KMS-11 (cell line): ENCODE measurements at regions not wholly inside any gene's neighbourhood (a gene's known extent, or its start where the extent isn't known, plus 50 kb on each side); places are given as distances from the start of the nearest gene placed in this dataset.
"Not testable (repeated sequence)": the region's sequence is repeated elsewhere in the genome, so short reads cannot be mapped to it uniquely, and the experiment has no call there.

Experiments
- H2AFZ ChIP-seq: fragments of 200-600 bp; sonication (generic); 2 replicates; pipeline ENCODE4 v1.6.1; 2016; ENCODE audit warnings: antibody characterized with exemption, mixed run types, low read depth
- H3K27ac ChIP-seq: fragments of 200-600 bp; sonication (generic); 2 replicates; pipeline ENCODE4 v1.6.1; 2016; ENCODE audit warnings: mild to moderate bottlenecking, mixed run types
- H3K27me3 ChIP-seq: fragments of 200-600 bp; sonication (generic); 2 replicates; pipeline ENCODE4 v1.6.1; 2017; ENCODE audit warnings: mild to moderate bottlenecking, low read depth, mixed run types, moderate library complexity; ENCODE audit not compliant: insufficient read depth
- H3K36me3 ChIP-seq: fragments of 200-600 bp; sonication (generic); 2 replicates; pipeline ENCODE4 v1.6.1; 2017; ENCODE audit warnings: mild to moderate bottlenecking, mixed run types; ENCODE audit not compliant: insufficient read depth
- H3K4me1 ChIP-seq: fragments of 200-600 bp; sonication (generic); 2 replicates; pipeline ENCODE4 v1.6.1; 2016; ENCODE audit warnings: mild to moderate bottlenecking, low read depth, mixed run types; ENCODE audit not compliant: poor library complexity, severe bottlenecking
- H3K4me2 ChIP-seq: fragments of 200-600 bp; sonication (generic); 2 replicates; pipeline ENCODE4 v1.7.0; 2016; ENCODE audit warnings: mild to moderate bottlenecking, mixed run types
- H3K4me3 ChIP-seq: fragments of 200-600 bp; sonication (generic); IDR thresholded peaks from 2 replicates; pipeline ENCODE4 v1.6.1; 2017; ENCODE audit warnings: low read depth, low read length, mixed read lengths; ENCODE audit not compliant: insufficient read depth
- H3K79me2 ChIP-seq: fragments of 200-600 bp; sonication (generic); 2 replicates; pipeline ENCODE4 v1.6.1; 2016; ENCODE audit warnings: low read depth, mixed run types; ENCODE audit not compliant: insufficient read depth
- H3K9ac ChIP-seq: fragments of 200-600 bp; sonication (generic); 2 replicates; pipeline ENCODE4 v1.6.1; 2016; ENCODE audit warnings: mild to moderate bottlenecking, mixed run types
- H4K20me1 ChIP-seq: fragments of 200-600 bp; sonication (generic); 2 replicates; pipeline ENCODE4 v1.6.1; 2016; ENCODE audit warnings: mild to moderate bottlenecking, mixed run types; ENCODE audit not compliant: insufficient read depth
- CTCF ChIP-seq: fragments of 200-600 bp; sonication (generic); conservative IDR thresholded peaks from 2 replicates; pipeline ENCODE4 v1.6.1; 2017; ENCODE audit warnings: low read depth, mild to moderate bottlenecking, antibody characterized with exemption, low read length, moderate library complexity, mixed read lengths

- H3K27me3 ChIP-seq: no peaks in the 10 kb centered on the region
These were observed 163.6 kb downstream of the C1D start for GRCh38 chr2:67899187-67899586.

GRCh38 chr2:67900826-67901225, 162.0 kb downstream of the C1D start:
- Histone ChIP-seq H3K4me3 (no peak overlapping the region), H3K4me1 (no peaks in the 10 kb centered on the region), H3K79me2 (no peaks in the 10 kb centered on the region), H3K9ac (no peak overlapping the region), H4K20me1 (no peaks in the 10 kb centered on the region), H2AFZ (no peak overlapping the region), H3K36me3 (no peaks in the 10 kb centered on the region), H3K27me3 (no peaks in the 10 kb centered on the region), H3K27ac (no peak overlapping the region), H3K4me2 (no peak overlapping the region)
- no peak for TF ChIP-seq CTCF

More at GRCh38 chr2:67899187-67899586, 163.6 kb downstream of the C1D start:
- H2AFZ ChIP-seq: no peak overlapping the region
- no peaks in the 10 kb centered on the region for H3K4me1 ChIP-seq
- no peak overlapping the region for H3K9ac ChIP-seq
- H3K27ac ChIP-seq: no peak overlapping the region
- H3K4me3 ChIP-seq: no peak overlapping the region
- no peak for TF ChIP-seq CTCF
- no peaks in the 10 kb centered on the region for H3K36me3 ChIP-seq
- no peaks in the 10 kb centered on the region for H4K20me1 ChIP-seq
- H3K4me2 ChIP-seq: no peak overlapping the region
- H3K79me2 ChIP-seq: no peaks in the 10 kb centered on the region

- H3K4me1 ChIP-seq: no peaks in the 10 kb centered on the region
- no peaks in the 10 kb centered on the region for H3K36me3 ChIP-seq
- no peak for TF ChIP-seq CTCF
- no peak overlapping the region for H3K27ac ChIP-seq
- no peak overlapping the region for H2AFZ ChIP-seq
- no peaks in the 10 kb centered on the region for H3K27me3 ChIP-seq
- H3K9ac ChIP-seq: no peak overlapping the region
- no peaks in the 10 kb centered on the region for H3K79me2 ChIP-seq
- H3K4me3 ChIP-seq: no peak overlapping the region
- H4K20me1 ChIP-seq: no peaks in the 10 kb centered on the region
- H3K4me2 ChIP-seq: no peak overlapping the region
These were observed 158.2 kb downstream of the C1D start for GRCh38 chr2:67904566-67904965.

- Histone ChIP-seq H3K36me3 (no peaks in the 10 kb centered on the region), H3K79me2 (no peaks in the 10 kb centered on the region), H3K4me2 (no peak overlapping the region), H3K4me1 (no peaks in the 10 kb centered on the region), H2AFZ (no peak overlapping the region), H3K4me3 (no peak overlapping the region), H3K9ac (no peak overlapping the region), H3K27ac (no peak overlapping the region), H4K20me1 (no peaks in the 10 kb centered on the region), H3K27me3 (no peaks in the 10 kb centered on the region)
- TF ChIP-seq CTCF: no peak
These were observed 157.8 kb downstream of the C1D start for GRCh38 chr2:67904966-67905365.

GRCh38 chr2:67906547-67906946, 156.3 kb downstream of the C1D start:
- H3K27me3 ChIP-seq, H3K9ac ChIP-seq, H3K4me2 ChIP-seq, H4K20me1 ChIP-seq, H2AFZ ChIP-seq, H3K27ac ChIP-seq, H3K4me3 ChIP-seq, H3K4me1 ChIP-seq, H3K79me2 ChIP-seq, H3K36me3 ChIP-seq: not testable (repeated sequence)
